GM18517 (cell line): ENCODE measurements at regions not wholly inside any gene's neighbourhood (a gene's known extent, or its start where the extent isn't known, plus 50 kb on each side); places are given as distances from the start of the nearest gene placed in this dataset.
"Not testable (repeated sequence)": the region's sequence is repeated elsewhere in the genome, so short reads cannot be mapped to it uniquely, and the experiment has no call there.

Experiments used
- ATAC-seq: cut with Tn5 transposase; IDR thresholded peaks from one replicate; pipeline ENCODE4 v1.9.1; 2021; ENCODE audit warnings: mild to moderate bottlenecking, moderate library complexity; ENCODE audit not compliant: unreplicated experiment

DNA sequence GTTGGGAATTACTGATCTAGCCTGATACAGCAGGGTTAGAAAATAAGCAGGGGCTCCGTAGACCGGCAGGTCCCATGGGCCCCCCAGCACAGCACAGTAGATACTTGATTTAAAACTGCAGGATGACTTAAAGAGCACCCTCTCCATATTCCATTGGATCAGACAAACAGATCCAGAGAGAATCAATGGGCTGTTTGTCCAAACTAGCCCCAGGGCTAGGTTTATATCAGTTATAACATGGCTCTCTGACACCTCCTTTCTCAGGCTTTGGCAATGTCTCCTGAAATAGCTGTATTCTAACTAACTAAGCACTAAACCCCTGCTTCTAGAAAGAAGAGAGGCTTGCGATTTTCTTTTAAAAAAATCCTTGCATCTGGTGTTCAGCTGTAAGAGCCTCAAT lies 100.4 kb upstream of the GALNT18 start:
- no peak for ATAC-seq

DNA sequence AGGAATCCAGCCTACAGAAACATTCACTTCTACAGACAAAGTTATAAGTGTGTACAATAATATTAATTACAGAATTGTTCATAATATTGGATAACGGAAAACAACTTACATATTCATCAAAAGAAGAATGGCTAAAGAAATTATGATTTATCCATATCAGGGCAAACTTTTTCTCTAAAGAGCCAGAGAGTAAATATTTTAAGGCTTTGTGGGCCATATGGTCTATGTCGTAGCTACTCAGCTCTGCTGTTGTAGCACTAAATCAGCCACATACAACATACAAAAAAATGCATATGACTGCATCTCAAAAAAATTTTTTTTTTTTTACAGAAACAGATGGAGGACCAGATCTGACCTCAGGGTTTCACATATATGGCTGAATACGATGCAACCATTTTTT lies 96.7 kb upstream of the GALNT18 start:
- no peak for ATAC-seq

DNA sequence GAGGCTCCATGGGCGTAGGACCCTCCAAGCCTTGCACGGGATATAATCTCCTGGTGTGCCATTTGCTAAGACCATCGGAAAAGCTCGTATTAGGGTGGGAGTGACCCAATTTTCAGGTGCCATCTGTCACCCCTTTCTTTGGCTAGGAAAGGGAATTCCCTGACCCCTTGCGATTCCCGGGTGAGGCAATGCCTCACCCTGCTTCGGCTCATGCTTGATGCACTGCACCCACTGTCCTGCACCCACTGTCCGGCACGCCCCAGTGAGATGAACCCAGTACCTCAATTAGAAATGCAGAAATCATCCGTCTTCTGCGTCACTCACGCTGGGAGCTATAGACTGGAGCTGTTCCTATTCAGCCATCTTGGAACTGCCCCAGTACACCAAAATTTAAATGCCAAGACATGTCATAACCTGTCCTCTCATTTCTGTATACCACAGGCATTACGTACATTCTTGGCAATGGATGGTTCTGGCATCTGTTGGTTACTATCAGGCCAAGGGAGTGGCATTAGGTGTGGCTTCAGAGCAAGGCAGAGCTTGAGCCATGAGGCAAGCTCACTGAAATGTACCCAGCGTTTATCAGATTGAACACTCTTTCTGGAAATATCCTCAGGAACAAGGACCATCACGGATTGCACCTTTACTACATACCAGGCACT lies 95.4 kb upstream of the GALNT18 start:
- ATAC-seq: no peak

DNA sequence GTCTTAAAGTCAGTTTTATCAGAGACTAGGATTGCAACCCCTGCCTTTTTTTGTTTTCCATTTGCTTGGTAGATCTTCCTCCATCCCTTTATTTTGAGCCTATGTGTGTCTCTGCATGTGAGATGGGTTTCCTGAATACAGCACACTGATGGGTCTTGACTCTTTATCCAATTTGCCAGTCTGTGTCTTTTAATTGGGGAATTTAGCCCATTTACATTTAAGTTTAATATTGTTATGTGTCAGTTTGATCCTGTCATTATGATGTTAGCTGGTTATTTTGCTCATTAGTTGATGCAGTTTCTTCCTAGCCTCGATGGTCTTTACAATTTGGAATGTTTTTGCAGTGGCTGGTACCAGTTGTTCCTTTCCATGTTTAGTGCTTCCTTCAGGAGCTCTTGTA lies 93.3 kb upstream of the GALNT18 start:
- not testable (repeated sequence) for ATAC-seq

DNA sequence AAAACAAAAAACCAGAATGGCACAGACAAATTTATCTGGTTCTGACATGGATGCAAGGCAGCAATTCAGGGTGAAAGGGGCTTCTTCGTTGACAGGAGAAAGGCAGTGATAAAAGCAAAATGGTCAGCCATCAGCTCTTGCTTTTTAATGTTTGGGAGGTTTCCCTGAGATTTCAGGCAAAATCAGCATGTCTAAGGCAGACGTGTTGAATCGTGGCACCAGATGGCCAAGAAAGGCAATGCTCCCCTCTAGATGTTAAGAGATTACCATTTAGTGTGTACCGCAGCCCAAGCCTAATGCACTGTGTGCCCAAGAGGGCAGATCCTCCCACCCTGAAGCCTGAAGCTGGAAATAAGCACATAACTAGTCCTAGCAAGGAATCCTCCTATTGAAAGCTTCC lies 88.8 kb upstream of the GALNT18 start:
- ATAC-seq: no peak

DNA sequence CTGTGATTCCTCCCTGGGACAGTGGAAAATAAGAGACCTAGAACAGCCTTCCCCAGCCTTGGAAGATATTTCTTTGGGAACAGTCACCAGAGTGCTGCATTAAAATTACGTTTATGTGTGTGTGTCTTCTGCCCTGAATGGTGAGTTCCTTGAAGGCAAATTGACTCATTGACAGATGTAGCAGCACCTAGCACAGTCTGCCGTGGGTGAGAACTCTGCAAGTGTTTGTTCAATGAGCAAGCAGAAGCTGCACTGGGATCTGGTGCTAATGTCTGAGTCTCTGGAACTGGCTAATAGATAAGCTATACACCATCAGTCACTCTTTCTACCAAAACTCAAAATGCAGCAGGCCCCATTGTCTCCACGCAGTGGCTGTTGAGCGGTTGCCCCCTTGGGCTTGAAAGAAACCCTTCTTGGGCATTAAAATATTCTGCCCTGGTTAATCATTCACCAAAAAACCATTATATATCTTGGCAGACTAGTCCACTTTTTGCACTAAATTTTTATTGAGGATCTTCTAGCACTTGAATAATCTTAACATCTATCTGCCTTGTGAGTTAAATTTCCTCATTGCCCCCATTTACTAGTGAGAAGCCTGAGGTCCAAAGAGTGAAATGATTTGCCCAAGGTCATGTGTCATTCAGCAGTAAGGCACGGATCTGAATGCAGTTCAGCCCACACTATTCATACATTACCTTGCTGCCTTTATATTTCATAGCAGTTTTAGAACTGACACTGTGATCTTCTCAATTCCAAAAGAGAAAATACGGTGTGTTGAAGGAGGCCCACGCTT lies 87.8 kb upstream of the GALNT18 start:
- no peak for ATAC-seq

DNA sequence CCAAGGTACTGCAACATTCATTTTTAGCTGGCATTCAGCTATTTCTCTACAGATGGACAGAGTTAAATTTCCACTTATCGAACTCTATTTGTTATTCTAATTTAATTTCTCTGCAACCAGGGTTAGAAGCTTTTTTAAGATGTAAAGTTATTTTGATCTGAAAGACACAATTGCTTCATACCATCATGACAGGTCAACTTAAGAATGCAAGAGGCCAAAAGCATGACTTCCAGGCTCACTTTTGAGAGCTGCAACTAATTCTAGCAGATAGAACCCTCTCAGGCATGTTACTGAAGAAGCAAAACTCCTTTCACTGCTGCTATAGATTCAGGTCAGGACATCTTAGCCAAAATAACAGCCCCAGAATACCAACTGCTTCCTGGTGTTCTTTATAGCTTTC lies 86.5 kb upstream of the GALNT18 start:
- ATAC-seq: no peak

DNA sequence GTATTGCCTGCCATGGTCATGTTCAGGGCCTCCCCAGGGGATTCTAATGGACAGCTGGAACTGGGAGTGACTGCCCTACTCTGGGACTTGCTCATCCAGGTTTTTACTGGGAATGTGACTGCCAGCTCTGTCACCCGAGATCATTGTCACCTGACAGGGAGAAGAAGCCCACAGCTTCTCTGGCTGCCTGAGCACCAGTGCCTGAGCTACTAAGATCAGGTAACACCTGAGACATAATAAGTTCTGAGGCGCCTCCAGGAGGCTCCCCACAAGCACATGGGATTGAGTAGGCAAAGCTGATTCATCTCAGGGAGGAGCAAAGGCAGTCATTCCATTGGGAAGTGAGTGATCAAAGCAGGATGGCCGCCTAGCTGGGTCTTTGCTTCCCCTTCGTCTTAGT lies 84.2 kb upstream of the GALNT18 start:
- ATAC-seq: no peak

DNA sequence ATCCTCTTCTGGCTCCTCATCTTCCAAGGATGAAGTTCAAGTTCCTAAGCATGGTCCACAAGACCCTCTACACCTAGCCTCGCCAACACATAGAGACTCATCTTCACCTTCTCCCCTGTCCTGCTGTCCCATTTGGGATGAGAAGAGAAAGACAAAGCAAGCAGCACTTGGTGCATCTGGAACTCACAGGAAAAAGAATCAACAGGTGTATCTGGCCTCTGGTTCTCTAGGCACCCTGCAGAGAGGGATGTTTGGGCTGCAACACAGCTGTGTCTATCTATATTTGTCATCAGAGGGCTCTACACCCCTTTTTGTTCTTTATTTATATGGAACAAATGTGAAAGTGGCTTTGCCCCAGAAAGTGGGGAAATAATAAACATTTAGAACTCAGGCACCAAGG lies 82.1 kb upstream of the GALNT18 start:
- ATAC-seq: no peak

DNA sequence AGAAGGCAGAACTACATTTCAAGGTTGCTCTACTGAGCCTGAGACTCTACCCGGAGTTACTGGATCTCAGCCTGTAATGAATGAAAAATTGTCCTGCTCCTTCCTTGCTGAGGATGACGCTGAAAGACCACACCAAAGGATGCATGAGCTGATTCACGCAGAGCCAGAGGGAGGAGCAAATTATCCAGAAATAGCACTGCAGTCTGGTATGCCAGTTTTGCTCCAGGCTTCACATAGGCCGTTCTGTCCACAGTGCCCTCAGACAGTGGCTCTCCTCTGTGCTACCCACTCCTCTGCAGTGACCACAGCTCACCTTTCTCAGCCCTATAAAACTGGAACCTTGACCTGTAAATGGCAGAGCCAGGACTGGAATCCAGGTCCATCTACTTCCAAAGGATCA lies 79.3 kb upstream of the GALNT18 start:
- no peak for ATAC-seq

DNA sequence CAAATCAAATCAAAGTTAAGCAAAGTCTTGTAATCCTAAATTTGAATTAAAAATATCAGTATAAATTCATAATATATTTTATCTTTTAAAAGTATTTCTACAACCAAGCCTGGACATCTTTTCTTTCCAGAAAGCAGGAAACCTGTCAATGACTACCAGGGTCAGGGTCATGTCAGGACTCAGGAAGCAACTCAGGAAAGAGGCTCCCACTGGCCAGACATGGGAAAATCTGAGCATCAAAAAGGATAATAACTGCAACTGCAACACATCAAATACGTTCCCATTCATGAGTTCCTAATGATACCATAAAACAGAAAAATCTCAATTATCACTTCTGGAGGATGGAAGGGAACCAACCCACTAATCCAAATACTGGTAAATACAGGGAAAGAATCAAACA lies 76.0 kb upstream of the GALNT18 start:
- ATAC-seq: no peak

DNA sequence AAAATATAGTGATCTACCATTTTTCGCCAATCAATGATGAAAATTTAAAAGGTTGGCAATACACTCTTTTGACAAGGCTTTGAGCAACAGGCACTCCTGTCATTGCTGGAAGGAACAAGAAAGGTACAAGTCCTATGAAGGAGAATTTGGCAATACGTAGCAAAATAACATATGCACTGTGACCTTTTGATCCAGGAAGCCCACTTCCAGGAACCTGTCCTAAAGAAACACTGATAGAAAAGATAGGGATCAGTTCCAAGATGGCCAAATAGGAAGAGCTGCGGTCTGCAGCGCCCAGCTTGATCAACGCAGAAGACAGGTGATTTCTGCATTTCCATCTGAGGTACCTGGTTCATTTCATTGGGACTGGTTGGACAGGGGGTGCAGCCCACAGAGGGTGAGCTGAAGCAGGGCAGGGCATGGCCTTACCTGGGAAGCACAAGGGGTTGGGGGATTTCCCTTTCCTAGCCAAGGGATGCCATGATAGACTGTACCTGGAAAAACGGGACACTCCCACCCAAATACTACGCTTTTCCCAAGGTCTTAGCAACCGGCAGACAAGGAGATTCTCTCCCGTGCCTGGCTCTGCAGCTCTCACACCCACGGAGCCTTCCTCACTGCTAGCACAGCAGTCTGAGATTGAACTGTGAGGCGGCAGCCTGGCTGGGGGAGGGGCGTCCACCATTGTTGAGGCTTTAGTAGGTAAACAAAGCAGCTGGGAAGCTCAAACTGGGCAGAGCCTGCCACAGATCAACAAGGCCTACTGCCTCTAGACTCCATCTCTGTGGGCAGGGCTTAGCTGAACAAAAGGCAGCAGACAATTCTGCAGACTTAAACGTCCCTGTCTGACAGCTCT lies 69.7 kb upstream of the GALNT18 start:
- ATAC-seq: no peak

DNA sequence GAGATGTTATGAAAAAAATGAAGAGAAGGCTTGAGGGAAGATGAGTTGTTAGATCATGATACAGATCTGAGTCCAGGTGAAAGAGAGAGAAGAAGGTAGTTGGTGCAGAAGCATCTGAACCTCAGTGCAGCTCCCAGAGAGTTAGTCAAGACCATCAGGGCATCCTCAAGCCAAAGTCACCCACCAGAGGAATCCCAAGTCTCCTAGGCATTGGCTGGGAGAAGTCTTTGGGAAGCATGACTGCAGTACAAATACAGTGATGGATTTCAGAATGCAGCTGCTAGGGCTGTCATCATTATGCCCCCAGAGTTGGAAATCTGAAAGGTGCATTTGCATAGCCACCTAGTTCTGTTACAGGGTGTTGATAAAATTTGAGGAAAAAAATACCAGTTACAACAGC lies 59.7 kb upstream of the GALNT18 start:
- ATAC-seq: no peak

DNA sequence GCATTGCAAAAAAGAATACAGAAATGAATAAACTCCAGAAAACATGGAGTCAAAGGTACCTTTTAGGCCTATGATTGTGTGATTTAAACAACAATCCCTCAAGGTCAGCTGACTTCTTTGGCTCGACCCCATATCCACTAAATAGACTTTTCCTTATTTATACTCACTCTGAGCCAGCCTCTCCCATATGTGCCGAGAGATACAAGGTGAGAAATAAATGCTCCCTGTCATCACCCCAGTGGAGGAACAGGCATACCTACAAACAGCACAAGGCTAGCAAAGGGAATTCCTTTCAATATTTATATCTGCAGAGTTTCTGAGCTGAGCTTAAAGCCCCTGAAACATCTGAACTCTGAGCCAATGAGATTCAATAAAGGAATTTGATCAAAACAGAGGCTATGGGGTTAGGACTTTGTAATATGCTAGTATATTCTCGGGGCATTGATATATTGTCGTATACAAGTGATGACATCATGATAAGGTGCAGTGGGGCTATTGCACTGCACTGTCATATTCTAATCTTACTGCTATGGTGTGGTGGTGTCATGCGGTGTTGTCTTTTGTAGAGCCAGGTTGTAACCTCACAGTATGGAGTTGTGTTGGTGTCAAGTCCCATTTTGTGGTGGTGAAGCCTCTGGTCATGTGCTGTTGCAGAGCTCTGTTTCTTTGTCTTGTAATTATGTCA lies 56.0 kb upstream of the GALNT18 start:
- no peak for ATAC-seq

DNA sequence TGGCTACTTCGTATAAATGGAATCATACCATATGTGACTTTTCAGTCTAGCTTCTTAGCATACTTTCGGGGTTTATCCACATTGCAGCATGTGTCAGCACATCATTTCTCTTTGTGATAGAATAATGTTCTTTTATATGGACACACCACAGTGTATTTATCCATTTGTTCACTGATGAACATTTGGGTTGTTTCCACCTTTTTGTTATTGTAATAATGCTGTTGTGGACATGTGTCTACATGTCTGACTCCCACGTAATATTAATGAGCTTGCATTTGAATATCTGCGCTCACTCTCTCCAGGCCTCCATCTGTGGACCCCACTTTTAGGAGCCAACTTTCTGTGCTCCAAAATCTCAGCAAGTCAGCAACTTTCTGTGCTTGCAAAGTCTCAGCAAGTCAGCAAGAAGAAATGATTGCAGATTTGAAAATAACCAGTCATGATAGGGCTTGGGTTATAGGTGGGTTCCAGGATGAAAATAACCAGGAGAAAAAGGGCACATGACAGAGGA lies 53.9 kb upstream of the GALNT18 start:
- ATAC-seq: no peak

DNA sequence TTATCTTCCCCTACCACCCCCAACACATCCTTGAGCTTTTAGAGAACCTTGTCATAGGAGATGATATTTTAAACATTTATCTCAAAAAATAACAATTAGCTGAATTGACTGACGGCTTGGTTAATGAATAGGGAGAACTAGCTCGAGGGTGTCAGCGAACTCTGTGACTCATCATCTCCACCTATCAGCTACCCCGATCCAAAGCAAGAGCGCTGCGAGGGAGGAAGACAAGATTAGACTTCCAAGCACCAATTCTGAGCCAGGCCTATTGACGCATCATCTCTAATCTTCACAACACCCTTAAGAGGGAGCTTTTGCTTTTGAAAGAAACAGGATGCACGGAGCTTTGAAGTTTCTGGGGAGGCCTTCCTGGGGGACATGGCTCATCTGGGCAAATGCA lies 51.0 kb upstream of the GALNT18 start:
- ATAC-seq: no peak

DNA sequence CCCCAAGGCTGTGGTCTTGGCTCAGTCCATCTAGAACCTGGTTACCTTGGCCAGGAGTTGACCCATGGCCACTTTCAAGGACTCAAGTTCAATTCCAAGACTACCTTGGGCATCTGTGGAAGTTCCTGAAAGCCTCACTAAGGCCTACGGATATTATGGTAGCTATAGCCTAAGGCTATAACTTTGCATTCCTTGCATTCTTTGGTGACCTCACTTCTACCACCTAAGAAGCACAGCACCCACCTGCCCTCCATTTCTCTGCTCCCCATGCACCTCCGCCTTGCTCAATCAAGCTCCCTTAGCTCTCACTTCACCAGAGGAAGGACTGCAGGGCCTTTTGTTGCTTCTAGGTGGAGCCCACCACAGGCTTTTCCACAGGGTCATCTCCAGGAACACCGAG lies 50.3 kb upstream of the GALNT18 start:
- ATAC-seq: no peak
